NT2/D1 (cell line): ENCODE measurements at regions not wholly inside any gene's neighbourhood (a gene's known extent, or its start where the extent isn't known, plus 50 kb on each side); places are given as distances from the start of the nearest gene placed in this dataset.
"Not testable (repeated sequence)": the region's sequence is repeated elsewhere in the genome, so short reads cannot be mapped to it uniquely, and the experiment has no call there.

Experiments
- DNase-seq: peaks from one replicate; pipeline ENCODE4 v3.0.0-alpha.2; 2011; ENCODE audit warnings: low read depth, low spot score
- H3K27me3 ChIP-seq: 2 replicates; pipeline ENCODE4 v1.6.0; 2011; ENCODE audit warnings: mild to moderate bottlenecking; ENCODE audit not compliant: insufficient read length, insufficient read depth
- H3K36me3 ChIP-seq: 2 replicates; pipeline ENCODE4 v1.6.1; 2011; ENCODE audit warnings: mild to moderate bottlenecking, low read length, mixed read lengths; ENCODE audit not compliant: insufficient read depth, insufficient read length
- H3K4me1 ChIP-seq: 2 replicates; pipeline ENCODE4 v1.5.1; 2011; ENCODE audit not compliant: insufficient read depth, insufficient read length
- H3K4me3 ChIP-seq: 2 replicates; pipeline ENCODE4 v1.5.1; 2011; ENCODE audit warnings: low read depth; ENCODE audit not compliant: insufficient read length
- H3K9ac ChIP-seq: 2 replicates; pipeline ENCODE4 v1.6.0; 2011; ENCODE audit warnings: low read depth; ENCODE audit not compliant: insufficient read length
- H3K9me3 ChIP-seq: 2 replicates; pipeline ENCODE4 v1.5.1; 2011; ENCODE audit warnings: mild to moderate bottlenecking, low read length; ENCODE audit not compliant: insufficient read depth
- SUZ12 ChIP-seq: IDR thresholded peaks from 2 replicates; pipeline ENCODE4 v1.6.1; 2011; ENCODE audit not compliant: insufficient read length, insufficient read depth; ENCODE audit errors: extremely low read depth
- YY1 ChIP-seq: IDR thresholded peaks from 2 replicates; pipeline ENCODE4 v1.6.1; 2011; ENCODE audit not compliant: insufficient read length, insufficient read depth
- ZNF274 ChIP-seq: IDR thresholded peaks from 2 replicates; pipeline ENCODE4 v1.6.1; 2011; ENCODE audit warnings: mild to moderate bottlenecking, low read depth, low read length

DNA sequence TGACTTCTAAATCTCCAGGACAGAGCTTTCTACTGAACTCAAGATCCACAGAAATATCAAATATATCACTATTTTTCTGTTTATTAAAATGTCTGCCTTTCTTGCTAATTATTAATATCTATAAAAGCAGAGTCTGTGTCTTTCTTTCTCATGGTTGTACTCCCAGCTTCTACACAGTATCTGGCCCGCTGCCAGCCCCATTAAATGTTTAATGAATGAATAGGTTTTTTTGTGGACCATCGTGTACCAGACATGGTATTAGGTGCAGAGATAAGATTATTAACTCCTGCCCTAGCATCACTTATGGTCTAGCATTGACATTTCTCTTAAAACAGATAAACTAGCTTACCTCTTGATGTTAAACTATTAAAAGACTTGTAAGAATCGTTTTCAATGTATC is 111.4 kb upstream of the RBMS3 start:
- Histone ChIP-seq H3K27me3 (no peaks in the 10 kb centered on the region), H3K9me3 (no peaks in the 10 kb centered on the region), H3K4me1 (no peaks in the 10 kb centered on the region), H3K36me3 (no peaks in the 10 kb centered on the region), H3K4me3 (no peak overlapping the region), H3K9ac (no peak overlapping the region)
- TF ChIP-seq YY1 = no peak
- no peak for TF ChIP-seq SUZ12
- no peak for TF ChIP-seq ZNF274
- no peak for DNase-seq

DNA sequence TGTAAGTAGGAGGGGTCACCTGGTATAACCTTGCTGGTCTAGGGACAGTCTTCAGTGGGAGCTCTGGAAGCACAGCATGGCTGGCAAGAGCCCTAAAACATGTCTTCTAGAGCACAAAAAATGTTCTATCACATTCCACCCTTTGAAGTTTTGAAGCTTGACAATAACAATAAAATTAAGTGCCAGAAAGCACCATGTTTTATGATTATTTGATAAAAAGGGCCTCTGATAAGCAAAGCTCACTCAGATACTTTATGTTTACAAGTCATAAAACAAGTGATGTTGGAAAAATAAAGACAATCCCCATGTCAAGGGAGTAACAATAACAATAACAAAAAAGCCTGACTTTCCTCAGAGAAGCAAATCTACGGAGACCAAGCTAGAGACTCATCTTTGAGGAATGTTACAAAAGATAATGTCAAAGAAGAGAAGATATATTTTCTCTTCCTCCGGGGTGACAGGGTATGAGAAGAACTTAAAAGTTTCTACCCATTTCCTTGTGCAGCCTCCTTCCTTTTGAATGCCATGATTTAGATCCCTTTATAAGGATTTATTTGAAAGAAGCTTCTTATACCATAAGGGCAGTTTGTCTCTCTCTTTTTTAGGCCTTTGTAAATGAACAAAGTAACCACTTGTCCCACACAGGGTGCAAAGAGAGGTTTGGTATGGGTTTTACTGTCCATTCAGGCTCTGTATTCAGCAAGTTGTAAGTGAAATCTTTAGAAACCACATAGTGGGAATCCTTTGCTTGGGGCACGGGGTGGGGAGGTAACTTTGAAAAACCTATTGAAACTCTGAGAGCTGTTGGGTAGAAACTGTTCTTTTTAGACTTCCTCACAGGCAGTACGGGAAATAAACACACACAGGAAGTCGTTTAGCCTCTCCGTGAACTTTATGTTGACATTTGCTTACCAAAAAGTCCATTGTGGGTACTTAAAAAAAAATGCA is 109.6 kb upstream of the RBMS3 start:
- H3K9me3 ChIP-seq = no peaks in the 10 kb centered on the region
- H3K9ac ChIP-seq = no peak overlapping the region
- no peaks in the 10 kb centered on the region for H3K4me1 ChIP-seq
- no peak for TF ChIP-seq YY1
- no peak for TF ChIP-seq SUZ12
- no peak for TF ChIP-seq ZNF274
- H3K27me3 ChIP-seq = no peaks in the 10 kb centered on the region
- no peak for DNase-seq
- H3K36me3 ChIP-seq = no peaks in the 10 kb centered on the region
- no peak overlapping the region for H3K4me3 ChIP-seq

DNA sequence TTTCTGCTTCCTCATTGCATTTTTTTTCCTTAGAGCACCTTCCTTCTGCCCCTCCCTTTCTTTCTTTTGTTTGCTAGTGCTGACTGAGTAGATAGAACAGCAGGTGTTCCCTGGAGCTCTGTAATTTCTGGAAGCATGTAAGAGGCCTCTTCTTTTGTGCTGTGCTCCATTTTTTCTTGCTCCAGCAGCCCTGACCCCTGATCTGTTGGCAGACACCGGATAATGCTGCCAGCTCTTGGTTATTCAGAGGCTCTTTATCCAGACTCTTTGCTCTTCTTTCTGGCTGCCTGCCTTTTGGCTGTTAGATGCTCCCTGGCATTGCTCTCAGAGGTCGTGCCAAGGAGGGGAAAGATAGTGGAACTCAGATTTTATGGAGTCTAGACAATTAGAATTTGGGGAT is 104.4 kb upstream of the RBMS3 start:
- no peaks in the 10 kb centered on the region for H3K4me1 ChIP-seq
- DNase-seq = peak; percentile 22
- H3K9me3 ChIP-seq = no peaks in the 10 kb centered on the region
- no peak overlapping the region for H3K9ac ChIP-seq
- H3K4me3 ChIP-seq = no peak overlapping the region
- H3K36me3 ChIP-seq = no peaks in the 10 kb centered on the region
- H3K27me3 ChIP-seq = no peaks in the 10 kb centered on the region
- TF ChIP-seq YY1 = no peak
- no peak for TF ChIP-seq SUZ12
- TF ChIP-seq ZNF274 = no peak

DNA sequence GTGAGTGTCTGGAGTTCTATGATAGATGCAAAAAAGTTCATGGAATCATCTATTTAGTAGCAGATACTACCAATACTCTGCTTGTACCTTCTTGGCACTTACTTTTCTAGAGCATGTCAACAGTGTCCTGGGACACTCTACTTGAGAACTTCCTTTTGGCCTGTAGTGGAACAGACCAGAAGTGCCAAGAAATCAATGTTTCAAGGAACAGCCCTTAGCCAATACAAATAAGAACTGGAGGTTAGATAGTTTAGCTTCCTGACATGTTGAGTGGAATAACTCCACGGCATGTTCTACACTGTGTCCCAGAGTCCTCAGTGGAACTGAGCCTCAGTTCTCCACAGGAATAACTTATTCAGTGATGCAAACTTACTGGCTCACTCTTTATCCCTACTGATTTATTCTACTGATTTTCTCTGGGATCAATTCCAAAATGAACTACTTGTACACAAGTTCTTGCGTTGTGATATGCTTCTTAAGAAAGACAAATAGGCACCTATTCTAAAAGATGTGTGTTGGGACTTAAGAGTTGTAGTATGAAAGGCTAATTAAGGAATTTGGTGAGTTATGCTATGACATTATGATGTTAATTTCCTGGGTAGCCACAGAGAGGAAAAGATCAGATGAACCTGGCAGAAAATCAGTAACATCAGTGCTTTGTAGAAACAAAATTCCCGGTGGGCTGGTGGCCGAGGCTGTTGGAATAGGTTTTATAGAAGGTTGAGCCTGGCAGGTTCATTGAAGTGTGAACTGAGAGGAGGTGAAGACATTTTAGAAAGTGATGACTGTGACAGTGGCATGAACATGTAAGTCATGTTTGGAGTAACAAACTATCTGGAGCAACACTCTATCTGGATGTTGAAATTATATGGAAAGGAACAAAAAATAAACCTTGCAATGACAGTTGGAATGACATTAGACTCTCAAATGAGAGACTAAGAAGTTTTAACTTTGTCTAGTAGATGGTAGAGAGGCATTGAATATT is 101.8 kb upstream of the RBMS3 start:
- H3K9ac ChIP-seq = no peak overlapping the region
- H3K27me3 ChIP-seq = no peaks in the 10 kb centered on the region
- H3K4me1 ChIP-seq = no peaks in the 10 kb centered on the region
- no peaks in the 10 kb centered on the region for H3K9me3 ChIP-seq
- DNase-seq = no peak
- TF ChIP-seq ZNF274 (no peak), YY1 (no peak), SUZ12 (no peak)
- no peaks in the 10 kb centered on the region for H3K36me3 ChIP-seq
- H3K4me3 ChIP-seq = no peak overlapping the region

DNA sequence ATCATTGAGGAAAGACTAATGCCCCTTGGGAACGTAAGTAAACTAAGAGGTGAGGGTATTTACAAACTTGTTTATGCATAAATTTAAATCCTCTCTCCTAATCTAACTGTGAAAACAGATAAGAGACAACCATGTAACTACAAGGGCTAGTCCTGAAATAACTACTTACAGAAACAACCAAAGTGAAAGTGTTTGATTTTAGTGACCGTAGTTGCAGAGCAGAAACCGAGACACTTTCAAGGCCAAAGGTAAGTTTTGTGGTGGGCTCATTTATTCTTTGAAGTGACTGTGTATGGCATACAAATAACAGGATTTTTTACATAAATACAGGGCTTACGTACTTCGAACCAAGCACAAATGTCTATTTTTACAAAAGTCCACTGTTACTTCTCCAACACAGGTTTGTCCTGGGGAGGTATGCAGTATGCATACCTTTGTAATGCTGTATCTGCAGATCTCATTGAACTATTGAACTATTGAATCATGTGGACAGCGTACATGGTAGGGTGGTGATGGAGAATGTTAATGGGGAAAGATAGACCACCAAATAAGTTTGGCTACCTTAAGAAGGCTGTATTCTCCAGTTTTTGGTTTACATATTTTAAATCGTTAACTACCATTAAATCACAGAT is 99.6 kb upstream of the RBMS3 start:
- no peaks in the 10 kb centered on the region for H3K9me3 ChIP-seq
- H3K4me3 ChIP-seq = no peak overlapping the region
- no peak overlapping the region for H3K9ac ChIP-seq
- no peak for DNase-seq
- H3K36me3 ChIP-seq = no peaks in the 10 kb centered on the region
- H3K27me3 ChIP-seq = no peaks in the 10 kb centered on the region
- H3K4me1 ChIP-seq = no peaks in the 10 kb centered on the region
- TF ChIP-seq ZNF274 (no peak), SUZ12 (no peak), YY1 (no peak)

DNA sequence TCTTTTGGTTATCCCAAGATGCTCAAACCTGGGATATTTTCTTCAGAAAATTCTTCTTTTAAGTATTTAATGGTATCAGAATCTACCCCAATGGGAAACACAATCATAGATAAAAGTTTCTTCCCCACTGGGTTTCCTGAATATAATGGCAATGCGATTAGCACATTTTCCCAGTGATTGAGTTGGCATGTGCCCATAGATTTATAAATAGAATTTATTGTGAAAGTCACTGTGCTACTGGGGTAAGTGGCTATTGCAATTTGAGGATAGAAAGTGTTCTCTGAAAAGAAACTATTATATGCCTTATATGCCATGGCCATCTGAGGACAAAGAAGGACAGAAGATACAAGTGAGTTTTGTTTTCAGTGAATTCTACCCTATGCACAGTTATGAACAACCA is 99.0 kb upstream of the RBMS3 start:
- TF ChIP-seq ZNF274 = no peak
- TF ChIP-seq SUZ12 = no peak
- TF ChIP-seq YY1 = no peak
- H3K36me3 ChIP-seq = no peaks in the 10 kb centered on the region
- no peak for DNase-seq
- no peaks in the 10 kb centered on the region for H3K4me1 ChIP-seq
- H3K9me3 ChIP-seq = no peaks in the 10 kb centered on the region
- H3K4me3 ChIP-seq = no peak overlapping the region
- no peak overlapping the region for H3K9ac ChIP-seq
- no peaks in the 10 kb centered on the region for H3K27me3 ChIP-seq

DNA sequence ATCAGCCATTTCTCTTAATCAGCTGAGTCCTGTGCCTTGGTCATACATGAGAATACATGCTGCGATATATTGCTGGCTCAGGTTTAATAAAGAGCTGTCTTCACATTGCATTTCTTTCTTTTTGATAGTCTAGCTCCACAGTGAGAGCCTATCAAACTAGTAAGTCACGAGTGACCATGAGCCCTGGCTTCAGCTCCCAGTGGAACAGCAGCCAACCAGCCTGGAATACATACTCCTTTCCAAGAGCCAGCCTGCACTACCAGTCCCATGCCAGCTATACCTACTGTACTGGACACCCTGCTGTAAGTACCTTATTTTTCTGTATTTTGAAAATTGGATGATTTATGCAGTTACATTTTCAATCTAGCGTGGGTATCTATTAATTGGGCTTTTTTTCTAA is 98.0 kb upstream of the RBMS3 start:
- DNase-seq, H3K4me1 ChIP-seq, H3K4me3 ChIP-seq, H3K9ac ChIP-seq, H3K9me3 ChIP-seq, H3K36me3 ChIP-seq, H3K27me3 ChIP-seq: not testable (repeated sequence)
